ENCODE measurements at regions not wholly inside any gene's neighbourhood (a gene's known extent, or its start where the extent isn't known, plus 50 kb on each side); places are given as distances from the start of the nearest gene placed in this dataset.

- no peak overlapping the region for H3K27ac ChIP-seq
- no peak overlapping the region for H3K4me3 ChIP-seq
- no peaks in the 10 kb centered on the region for H3K9me3 ChIP-seq
- TF ChIP-seq CTCF (IDR thresholded peaks at IDR 0.05) = no peak
- H3K36me3 ChIP-seq = no peaks in the 10 kb centered on the region
- no peaks in the 10 kb centered on the region for H3K27me3 ChIP-seq
- DNase-seq (ENCODE audit: low spot score) = no peak
- H3K4me1 ChIP-seq = no peaks in the 10 kb centered on the region
Measured at GRCh38 chr5:179422213-179422855, 77.1 kb upstream of the ADAMTS2 start.

GRCh38 chr5:179421144-179421901 is 76.1 kb upstream of the ADAMTS2 start:
- TF ChIP-seq CTCF (IDR thresholded peaks at IDR 0.05) = no peak
- H3K27me3 ChIP-seq = no peaks in the 10 kb centered on the region
- no peak for DNase-seq (ENCODE audit: low spot score)
- no peaks in the 10 kb centered on the region for H3K4me1 ChIP-seq
- no peak overlapping the region for H3K4me3 ChIP-seq
- H3K9me3 ChIP-seq = no peaks in the 10 kb centered on the region
- no peak overlapping the region for H3K27ac ChIP-seq
- H3K36me3 ChIP-seq = no peaks in the 10 kb centered on the region

- H3K27ac ChIP-seq = no peak overlapping the region
- H3K27me3 ChIP-seq = no peaks in the 10 kb centered on the region
- TF ChIP-seq CTCF (IDR thresholded peaks at IDR 0.05) = no peak
- no peak overlapping the region for H3K4me3 ChIP-seq
- H3K4me1 ChIP-seq = no peaks in the 10 kb centered on the region
- DNase-seq (ENCODE audit: low spot score) = no peak
- no peaks in the 10 kb centered on the region for H3K36me3 ChIP-seq
- H3K9me3 ChIP-seq = no peaks in the 10 kb centered on the region
Measured at GRCh38 chr5:179420476-179420875, 75.2 kb upstream of the ADAMTS2 start.

GRCh38 chr5:179418972-179419371 is 73.7 kb upstream of the ADAMTS2 start:
- Histone ChIP-seq H3K9me3 (no peaks in the 10 kb centered on the region), H3K27me3 (no peaks in the 10 kb centered on the region), H3K4me3 (no peak overlapping the region), H3K4me1 (no peaks in the 10 kb centered on the region), H3K36me3 (no peaks in the 10 kb centered on the region), H3K27ac (no peak overlapping the region)
- TF ChIP-seq CTCF (IDR thresholded peaks at IDR 0.05) = no peak
- DNase-seq (ENCODE audit: low spot score) = no peak

- no peaks in the 10 kb centered on the region for H3K9me3 ChIP-seq
- H3K27me3 ChIP-seq = no peaks in the 10 kb centered on the region
- TF ChIP-seq CTCF (IDR thresholded peaks at IDR 0.05) = no peak
Measured at GRCh38 chr5:179417696-179418095, 72.4 kb upstream of the ADAMTS2 start.

More at GRCh38 chr5:179417696-179418095, 72.4 kb upstream of the ADAMTS2 start:
- H3K4me1 ChIP-seq = no peaks in the 10 kb centered on the region
- DNase-seq (ENCODE audit: low spot score) = no peak
- H3K36me3 ChIP-seq = no peaks in the 10 kb centered on the region
- no peak overlapping the region for H3K27ac ChIP-seq
- no peak overlapping the region for H3K4me3 ChIP-seq
